Osteocyte (in vitro differentiated cells): ENCODE measurements at regions not wholly inside any gene's neighbourhood (a gene's known extent, or its start where the extent isn't known, plus 50 kb on each side); places are given as distances from the start of the nearest gene placed in this dataset.

Experiments used
- DNase-seq: peaks from one replicate; pipeline ENCODE4 v3.0.0; 2021; ENCODE audit warnings: mixed read lengths; ENCODE audit not compliant: unreplicated experiment; ENCODE audit errors: extremely low spot score
- H3K27ac Mint-ChIP-seq: one replicate; pipeline ENCODE4 v1.8.0; 2021; ENCODE audit warnings: mild to moderate bottlenecking, mixed read lengths; ENCODE audit not compliant: unreplicated experiment
- H3K27me3 Mint-ChIP-seq: one replicate; pipeline ENCODE4 v1.8.0; 2021; ENCODE audit warnings: mixed read lengths; ENCODE audit not compliant: unreplicated experiment
- H3K36me3 Mint-ChIP-seq: one replicate; pipeline ENCODE4 v1.8.0; 2021; ENCODE audit warnings: mixed read lengths; ENCODE audit not compliant: unreplicated experiment
- H3K4me1 Mint-ChIP-seq: one replicate; pipeline ENCODE4 v1.8.0; 2021; ENCODE audit warnings: mixed read lengths; ENCODE audit not compliant: unreplicated experiment
- H3K4me3 Mint-ChIP-seq: one replicate; pipeline ENCODE4 v1.8.0; 2021; ENCODE audit warnings: mild to moderate bottlenecking, moderate library complexity, mixed read lengths; ENCODE audit not compliant: unreplicated experiment
- H3K9me3 Mint-ChIP-seq: one replicate; pipeline ENCODE4 v1.8.0; 2021; ENCODE audit warnings: mixed read lengths; ENCODE audit not compliant: unreplicated experiment
- CTCF ChIP-seq: fragments of 200-600 bp; sonication (generic); IDR thresholded peaks from 2 replicates; pipeline ENCODE4 v1.5.0; 2021; ENCODE audit warnings: antibody characterized with exemption, mild to moderate bottlenecking, moderate library complexity

DNA sequence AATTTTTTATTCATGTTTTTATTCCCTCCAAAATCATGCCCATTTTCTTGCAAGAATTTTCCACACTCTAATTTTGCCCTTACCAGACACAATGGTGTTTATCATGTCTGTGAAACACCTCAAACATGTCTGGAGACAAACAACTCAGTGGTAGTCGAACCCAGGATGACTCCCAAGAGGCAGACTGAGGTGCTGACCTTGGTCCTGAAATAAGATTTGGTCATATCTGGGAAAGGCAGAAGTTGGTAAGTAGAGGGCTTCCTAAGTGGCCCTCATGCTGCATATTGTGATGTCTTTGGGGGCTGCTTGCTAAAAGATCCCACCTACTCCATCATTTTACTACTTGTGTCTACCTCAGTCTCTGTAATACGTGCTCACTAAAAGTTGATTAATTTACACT, 369.4 kb upstream of the ISX start:
- Mint-ChIP-seq H3K36me3 (no peaks in the 10 kb centered on the region), H3K27ac (no peak overlapping the region), H3K4me1 (no peaks in the 10 kb centered on the region), H3K9me3 (peaks cover 51% of the 10 kb centered on the region), H3K27me3 (no peaks in the 10 kb centered on the region), H3K4me3 (no peak overlapping the region)
- TF ChIP-seq CTCF, result no peak
- DNase-seq, result no peak

DNA sequence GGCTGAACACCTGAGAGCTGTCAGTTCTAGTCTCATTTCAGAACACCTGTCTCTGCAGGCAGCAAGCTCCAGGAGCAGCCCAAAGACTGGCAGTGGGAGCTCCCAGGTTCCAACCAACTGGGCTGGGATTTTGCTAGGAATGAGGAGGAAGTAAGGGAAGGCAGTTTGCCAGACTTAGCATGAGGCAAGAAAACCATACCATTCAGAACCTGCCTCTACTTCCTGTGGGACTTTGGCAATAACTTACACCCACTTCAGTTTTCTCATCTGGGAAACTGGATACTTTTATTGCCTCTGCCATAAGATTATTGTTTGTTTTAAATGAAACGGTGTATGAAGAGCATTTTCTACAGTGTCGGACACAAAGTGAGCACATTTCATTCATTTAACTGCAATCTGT, 363.7 kb upstream of the ISX start:
- H3K27me3 Mint-ChIP-seq, result no peaks in the 10 kb centered on the region
- no peak overlapping the region for H3K27ac Mint-ChIP-seq
- no peaks in the 10 kb centered on the region for H3K4me1 Mint-ChIP-seq
- no peak overlapping the region for H3K4me3 Mint-ChIP-seq
- no peaks in the 10 kb centered on the region for H3K36me3 Mint-ChIP-seq
- H3K9me3 Mint-ChIP-seq, result peaks cover 23% of the 10 kb centered on the region
- no peak for TF ChIP-seq CTCF
- DNase-seq, result no peak

DNA sequence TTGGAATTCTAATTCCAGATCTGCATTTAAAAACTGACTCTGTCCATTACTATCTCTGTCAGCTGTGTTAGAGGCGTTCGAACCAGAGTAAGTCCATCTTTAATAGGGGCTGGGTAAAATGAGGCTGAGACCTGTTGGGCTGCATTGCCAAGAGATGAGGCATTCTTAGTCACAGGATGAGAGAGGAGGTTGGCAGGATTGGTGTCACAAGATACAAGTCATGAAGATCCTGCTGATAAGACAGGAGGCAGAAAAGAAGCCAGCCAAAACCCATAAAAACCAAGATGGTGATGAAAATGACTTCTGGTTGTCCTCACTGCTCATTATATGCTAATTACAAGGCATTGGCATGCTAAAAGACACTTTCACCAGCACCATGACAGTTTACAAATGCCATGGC, 356.3 kb upstream of the ISX start:
- no peak overlapping the region for H3K27ac Mint-ChIP-seq
- no peaks in the 10 kb centered on the region for H3K4me1 Mint-ChIP-seq
- H3K27me3 Mint-ChIP-seq, result no peaks in the 10 kb centered on the region
- DNase-seq, result no peak
- H3K36me3 Mint-ChIP-seq, result no peaks in the 10 kb centered on the region
- peaks cover 26% of the 10 kb centered on the region for H3K9me3 Mint-ChIP-seq
- TF ChIP-seq CTCF, result no peak
- no peak overlapping the region for H3K4me3 Mint-ChIP-seq

- no peak for TF ChIP-seq CTCF
- DNase-seq, result no peak
- Mint-ChIP-seq H3K4me3 (no peak overlapping the region), H3K27ac (no peak overlapping the region), H3K27me3 (no peaks in the 10 kb centered on the region), H3K36me3 (no peaks in the 10 kb centered on the region), H3K4me1 (no peaks in the 10 kb centered on the region), H3K9me3 (peaks cover 43% of the 10 kb centered on the region)
Observed at GRCh38 chr22:34722901-34723300, 343.1 kb upstream of the ISX start.

GRCh38 chr22:34736081-34736480, 329.9 kb upstream of the ISX start:
- Mint-ChIP-seq H3K4me3 (no peak overlapping the region), H3K4me1 (no peaks in the 10 kb centered on the region), H3K36me3 (no peaks in the 10 kb centered on the region), H3K27me3 (no peaks in the 10 kb centered on the region), H3K27ac (no peak overlapping the region), H3K9me3 (peaks cover 23% of the 10 kb centered on the region)
- DNase-seq, result no peak
- no peak for TF ChIP-seq CTCF
